Cardiac septum (tissue), 1 donor: ENCODE measurements at regions not wholly inside any gene's neighbourhood (a gene's known extent, or its start where the extent isn't known, plus 50 kb on each side); places are given as distances from the start of the nearest gene placed in this dataset.

Source experiments
- DNase-seq: peaks from one replicate; pipeline ENCODE4 v3.0.0-alpha.2; 2020; ENCODE audit warnings: low spot score
- intact Hi-C: fragments of 100-400 bp; cut with DNase I; formaldehyde crosslinking; loops from one replicate; pipeline ENCODE4 v1.14.0; 2022
- donor health status: DM: no; HTN: no; CAD: no.

DNA sequence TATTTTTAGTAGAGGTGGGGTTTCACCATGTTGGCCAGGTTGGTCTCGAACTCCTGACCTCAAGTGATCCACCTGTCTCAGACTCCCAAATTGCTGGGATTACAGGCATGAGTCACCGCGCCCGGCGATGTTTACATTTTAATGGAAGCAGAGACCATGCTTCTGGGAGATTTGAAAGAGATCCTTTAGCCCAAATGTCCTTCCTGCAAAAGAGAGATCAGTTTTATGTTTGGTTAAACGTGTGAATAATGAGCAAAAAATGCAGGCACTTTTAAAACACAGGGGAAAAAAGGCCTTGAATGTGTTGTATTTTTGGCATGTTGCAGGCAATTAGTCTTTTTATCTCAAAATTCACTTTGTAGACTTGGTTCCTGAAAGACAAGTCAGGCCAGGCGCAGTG is 95.8 kb upstream of the ELOVL6 start:
- DNase-seq: no peak
- intact Hi-C loops: no loop called here

DNA sequence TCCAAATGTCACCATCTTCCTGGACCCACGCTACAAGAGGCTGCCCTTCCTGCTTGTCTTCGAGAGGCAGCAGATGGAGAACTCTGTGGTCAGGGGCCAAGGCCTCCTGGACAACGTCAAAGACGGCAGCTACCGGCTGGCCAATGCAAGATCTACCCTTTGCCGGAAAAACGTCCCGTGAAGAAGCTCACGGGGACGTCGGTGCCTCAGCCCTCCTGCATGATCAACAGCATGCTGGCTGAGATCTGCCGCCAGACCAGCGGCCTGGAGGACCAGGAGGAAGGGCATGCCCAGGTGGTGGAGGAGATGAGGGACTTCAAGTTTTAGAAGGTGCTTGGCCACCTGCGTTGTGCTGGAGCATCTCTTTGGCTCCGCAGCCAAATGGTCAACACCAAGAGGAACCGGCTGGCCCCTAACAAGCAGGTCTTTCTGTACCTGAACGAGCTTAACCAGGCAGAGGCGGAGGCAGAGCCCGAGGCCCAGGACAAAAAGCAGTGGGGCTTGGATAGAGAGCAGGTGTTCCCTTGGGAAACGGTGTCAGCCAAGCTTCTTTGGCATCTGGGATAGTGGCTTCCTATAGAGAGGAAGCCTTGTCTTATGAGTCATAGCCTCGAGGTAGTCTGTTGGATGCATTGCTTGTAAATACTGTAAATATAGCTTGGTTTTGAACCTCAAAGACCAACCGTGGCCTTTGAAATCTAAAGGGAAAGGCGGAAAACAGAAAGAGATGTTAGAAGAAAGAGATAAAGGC is 94.8 kb upstream of the ELOVL6 start:
- DNase-seq: no peak
- intact Hi-C loops: no loop called here

- intact Hi-C loops: no loop called here
- DNase-seq: no peak
Observed at GRCh38 chr4:110290511-110290910, 92.1 kb upstream of the ELOVL6 start.

GRCh38 chr4:110289601-110290100 is 91.2 kb upstream of the ELOVL6 start:
- intact Hi-C loops: no loop called here
- no peak for DNase-seq

GRCh38 chr4:110287130-110287529 is 88.7 kb upstream of the ELOVL6 start:
- intact Hi-C loops: no loop called here

GRCh38 chr4:110278127-110278526 is 79.7 kb upstream of the ELOVL6 start:
- no peak for DNase-seq
- intact Hi-C loops: no loop called here

More at GRCh38 chr4:110287130-110287529, 88.7 kb upstream of the ELOVL6 start:
- no peak for DNase-seq

DNA sequence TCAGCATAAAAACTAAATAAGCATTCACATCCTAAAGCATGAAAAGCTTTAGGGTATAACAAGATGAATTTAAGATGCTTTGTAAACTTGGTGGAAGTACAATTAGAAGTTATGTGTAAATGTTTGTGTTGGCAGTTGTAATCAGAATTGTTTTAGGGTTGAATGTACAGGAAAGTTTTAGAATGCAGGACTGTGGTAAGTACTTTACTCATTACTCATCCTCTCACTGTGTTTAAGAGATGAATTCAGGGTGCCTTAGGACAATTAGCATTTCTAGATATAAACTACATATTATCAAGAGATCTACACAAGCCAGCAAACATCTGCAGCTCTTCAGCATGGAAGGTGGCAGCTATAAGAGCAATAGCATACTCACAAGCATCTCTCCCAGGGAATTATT is 77.5 kb upstream of the ELOVL6 start:
- intact Hi-C loops: no loop called here
- DNase-seq: no peak

- DNase-seq: no peak
- intact Hi-C loops: no loop called here
Observed at GRCh38 chr4:110271986-110272385, 73.6 kb upstream of the ELOVL6 start.

DNA sequence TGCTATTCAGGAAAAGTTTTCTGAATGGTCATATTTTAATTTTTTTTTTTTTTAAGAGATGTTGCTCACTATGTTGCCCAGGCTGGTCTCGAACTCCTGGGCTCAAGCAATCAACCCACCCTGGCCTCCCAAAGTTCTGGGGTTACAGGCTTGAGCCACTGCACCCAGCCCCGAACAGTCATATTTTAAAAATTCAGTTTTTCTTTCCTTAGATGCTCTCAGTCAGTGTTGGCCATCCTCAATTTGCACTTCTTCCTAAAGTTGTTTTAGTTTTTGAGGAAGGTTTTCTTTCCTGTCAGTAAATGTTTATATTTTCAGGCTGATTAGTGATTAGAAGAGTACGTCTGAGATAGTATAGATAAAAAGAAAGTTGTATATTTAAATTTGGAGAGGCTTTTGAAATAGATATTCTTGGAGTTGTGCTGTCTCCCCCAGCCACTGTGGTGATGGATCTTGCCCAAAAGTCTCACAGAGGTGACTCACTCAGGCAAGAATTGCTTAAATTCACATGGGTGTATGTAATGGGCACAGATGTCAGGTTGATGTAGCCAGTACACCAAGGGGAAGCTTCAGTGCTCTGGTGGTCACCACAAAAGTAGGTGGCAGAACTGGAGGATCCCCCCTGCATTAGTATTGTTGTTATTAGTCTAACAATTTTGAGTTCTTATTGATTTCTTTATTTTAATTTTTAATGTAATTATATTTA is 72.2 kb upstream of the ELOVL6 start:
- no peak for DNase-seq
- intact Hi-C loops: no loop called here

GRCh38 chr4:110268790-110269189 is 70.4 kb upstream of the ELOVL6 start:
- intact Hi-C loops: no loop called here
- DNase-seq: no peak

- no peak for DNase-seq
- intact Hi-C loops: no loop called here
Observed at GRCh38 chr4:110268352-110268751, 69.9 kb upstream of the ELOVL6 start.

DNA sequence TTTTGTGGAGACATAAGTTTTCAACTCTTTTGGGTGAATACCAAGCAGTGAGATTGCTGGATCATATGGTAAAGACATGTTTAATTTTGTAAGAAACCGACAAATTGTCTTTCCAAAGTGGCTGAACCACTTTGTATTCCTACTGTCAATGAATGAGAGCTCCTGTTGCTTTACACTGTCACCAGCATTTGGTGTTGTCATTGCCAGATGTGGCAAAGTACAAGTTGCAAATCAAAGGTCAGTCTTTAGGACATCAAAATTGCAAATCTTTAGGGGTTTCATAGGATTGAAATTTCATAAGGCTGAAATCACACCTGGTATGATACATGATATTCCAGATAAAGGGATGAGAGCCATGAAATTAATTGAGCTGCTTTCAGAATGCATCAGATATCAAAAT is 67.7 kb upstream of the ELOVL6 start:
- no peak for DNase-seq
- intact Hi-C loops: no loop called here

DNA sequence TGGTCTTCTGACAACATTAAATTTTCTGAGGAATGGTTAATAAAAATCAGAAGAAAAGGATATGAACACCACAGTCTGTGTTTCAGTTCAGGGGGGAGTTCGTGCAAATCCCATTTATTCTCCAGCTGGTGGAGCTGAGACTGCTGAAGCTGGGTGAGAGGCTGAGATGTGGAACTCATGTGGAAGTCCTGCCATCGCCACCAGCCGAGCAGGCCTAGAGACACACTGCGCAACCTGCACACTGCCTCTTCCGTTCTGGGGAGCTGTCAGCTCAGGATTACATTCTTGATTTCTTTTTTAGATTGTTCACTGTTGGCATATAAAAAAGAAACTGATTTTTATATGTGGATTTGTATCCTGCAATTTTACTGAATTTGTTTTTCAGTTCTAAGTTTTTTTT is 66.6 kb upstream of the ELOVL6 start:
- intact Hi-C loops: no loop called here
- no peak for DNase-seq

DNA sequence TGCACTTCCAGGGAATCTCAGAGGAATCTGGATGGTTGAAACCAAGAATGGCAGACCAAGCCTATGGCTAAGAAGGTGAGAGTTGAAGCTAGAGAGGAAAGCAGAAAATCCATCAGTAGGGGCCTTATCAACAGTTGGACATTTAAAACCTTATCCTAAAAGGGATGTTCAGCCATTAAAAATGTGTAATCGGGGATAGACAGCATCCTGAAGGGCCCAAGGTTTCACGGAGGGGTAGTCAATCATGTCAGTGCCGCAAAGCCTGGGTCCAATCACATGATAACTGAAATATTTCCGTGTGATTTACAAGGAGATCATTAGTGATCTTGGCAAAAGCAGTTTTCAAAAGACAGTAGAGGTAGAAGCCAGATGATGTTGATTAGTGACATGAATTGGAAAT is 61.9 kb upstream of the ELOVL6 start:
- intact Hi-C loops: no loop called here

GRCh38 chr4:110250023-110250387 is 51.6 kb upstream of the ELOVL6 start:
- DNase-seq: no peak
- intact Hi-C loops: no loop called here

More for the DNA sequence above, 61.9 kb upstream of the ELOVL6 start:
- no peak for DNase-seq

DNA sequence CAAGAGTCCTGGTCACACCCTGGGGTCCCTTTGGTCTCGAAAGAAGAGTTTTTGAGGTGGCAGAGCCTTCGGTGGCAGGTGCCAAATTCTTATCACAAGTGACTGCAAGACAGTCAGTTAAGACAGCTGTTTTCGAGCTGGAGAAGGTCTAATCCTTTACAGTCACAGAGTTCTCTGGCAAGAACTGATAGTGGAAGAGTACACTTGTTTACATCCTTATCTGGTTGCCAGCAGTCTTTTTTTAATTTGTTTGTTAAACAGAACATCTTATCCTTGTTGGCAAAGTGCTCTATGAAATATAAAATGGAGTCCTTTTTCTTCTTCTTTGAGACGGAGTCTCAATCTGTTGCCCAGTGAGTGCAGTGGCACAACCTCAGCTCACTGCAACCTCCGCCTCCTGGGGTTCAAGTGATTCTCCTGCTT is 50.4 kb upstream of the ELOVL6 start:
- intact Hi-C loops: no loop called here
- DNase-seq: no peak
